Mammary epithelial cell (primary cell): ENCODE measurements at regions not wholly inside any gene's neighbourhood (a gene's known extent, or its start where the extent isn't known, plus 50 kb on each side); places are given as distances from the start of the nearest gene placed in this dataset.

Experiments used
- EZH2 ChIP-seq: IDR thresholded peaks from 2 replicates; pipeline ENCODE4 v1.6.1; 2012; ENCODE audit warnings: low read length, inconsistent platforms, borderline replicate concordance
- TF ChIP-seq, protein P1 (sequence below), 2 donors: IDR thresholded peaks in 1 of 2; conservative IDR thresholded peaks in 1 of 2; 2 replicates each; pipeline ENCODE4 v1.5.1; 2011 to 2012; ENCODE audit warnings: inconsistent platforms in 2 of 2, low read length in 2 of 2, mild to moderate bottlenecking in 2 of 2, control low read depth in 1 of 2, low read depth in 1 of 2; ENCODE audit not compliant: insufficient read depth in 1 of 2; ENCODE audit errors: extremely low read depth in 1 of 2

GRCh38 chr7:41892356-41893100, 189.6 kb upstream of the INHBA start:
- TF ChIP-seq, protein P1, sequence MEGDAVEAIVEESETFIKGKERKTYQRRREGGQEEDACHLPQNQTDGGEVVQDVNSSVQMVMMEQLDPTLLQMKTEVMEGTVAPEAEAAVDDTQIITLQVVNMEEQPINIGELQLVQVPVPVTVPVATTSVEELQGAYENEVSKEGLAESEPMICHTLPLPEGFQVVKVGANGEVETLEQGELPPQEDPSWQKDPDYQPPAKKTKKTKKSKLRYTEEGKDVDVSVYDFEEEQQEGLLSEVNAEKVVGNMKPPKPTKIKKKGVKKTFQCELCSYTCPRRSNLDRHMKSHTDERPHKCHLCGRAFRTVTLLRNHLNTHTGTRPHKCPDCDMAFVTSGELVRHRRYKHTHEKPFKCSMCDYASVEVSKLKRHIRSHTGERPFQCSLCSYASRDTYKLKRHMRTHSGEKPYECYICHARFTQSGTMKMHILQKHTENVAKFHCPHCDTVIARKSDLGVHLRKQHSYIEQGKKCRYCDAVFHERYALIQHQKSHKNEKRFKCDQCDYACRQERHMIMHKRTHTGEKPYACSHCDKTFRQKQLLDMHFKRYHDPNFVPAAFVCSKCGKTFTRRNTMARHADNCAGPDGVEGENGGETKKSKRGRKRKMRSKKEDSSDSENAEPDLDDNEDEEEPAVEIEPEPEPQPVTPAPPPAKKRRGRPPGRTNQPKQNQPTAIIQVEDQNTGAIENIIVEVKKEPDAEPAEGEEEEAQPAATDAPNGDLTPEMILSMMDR (conservative IDR thresholded peaks at IDR 0.05 in 1 of 2, IDR thresholded peaks at IDR 0.05 in 1 of 2; ENCODE audit: extremely low read depth in 1 of 2, insufficient read depth in 1 of 2, low read depth in 1 of 2, low read length in 2 of 2) = no peak
- TF ChIP-seq EZH2 = no peak
